Calu3 (cell line): ENCODE measurements at regions not wholly inside any gene's neighbourhood (a gene's known extent, or its start where the extent isn't known, plus 50 kb on each side); places are given as distances from the start of the nearest gene placed in this dataset.

Experiments used
- BruUV-seq: library from RNA; stranded (reverse); fragments of 400-500 nt; replicated peaks from 2 replicates; lab custom pipeline; 2021; lab: Mats Ljungman, UMichigan
- CTCF ChIA-PET: fragments of 300-600 bp; sonication (Branson Sonifier 250); formaldehyde crosslinking; loops from one replicate; lab custom pipeline; 2022; ENCODE audit warnings: antibody characterized with exemption; lab: Charles Lee
- DNase-seq: peaks from one replicate; pipeline ENCODE4 v3.0.0; 2022
- H3K27ac Mint-ChIP-seq: one replicate; pipeline ENCODE4 v1.8.0; 2022; ENCODE audit warnings: mixed read lengths; ENCODE audit not compliant: unreplicated experiment
- H3K27me3 Mint-ChIP-seq: one replicate; pipeline ENCODE4 v1.8.0; 2022; ENCODE audit warnings: mixed read lengths; ENCODE audit not compliant: unreplicated experiment
- H3K36me3 Mint-ChIP-seq: one replicate; pipeline ENCODE4 v1.8.0; 2022; ENCODE audit warnings: mild to moderate bottlenecking, moderate library complexity, mixed read lengths; ENCODE audit not compliant: insufficient read depth, unreplicated experiment
- H3K4me1 Mint-ChIP-seq: one replicate; pipeline ENCODE4 v1.8.0; 2022; ENCODE audit warnings: mild to moderate bottlenecking, low read depth, mixed read lengths; ENCODE audit not compliant: unreplicated experiment
- H3K4me3 Mint-ChIP-seq: one replicate; pipeline ENCODE4 v1.8.0; 2022; ENCODE audit warnings: mild to moderate bottlenecking, low read depth, moderate library complexity, mixed read lengths; ENCODE audit not compliant: unreplicated experiment
- H3K9me3 Mint-ChIP-seq: one replicate; pipeline ENCODE4 v1.8.0; 2022; ENCODE audit warnings: low read depth, mixed read lengths; ENCODE audit not compliant: unreplicated experiment
- intact Hi-C: fragments of 100-400 bp; cut with micrococcal nuclease; formaldehyde crosslinking; loops from one replicate; pipeline ENCODE4 v1.10.0; 2022; ENCODE audit not compliant: unreplicated experiment
- TF ChIP-seq, protein P1 (sequence below): fragments of 200-600 bp; IDR thresholded peaks from one replicate; pipeline ENCODE4 v1.8.0; 2022; ENCODE audit warnings: antibody characterized with exemption; ENCODE audit not compliant: unreplicated experiment

DNA sequence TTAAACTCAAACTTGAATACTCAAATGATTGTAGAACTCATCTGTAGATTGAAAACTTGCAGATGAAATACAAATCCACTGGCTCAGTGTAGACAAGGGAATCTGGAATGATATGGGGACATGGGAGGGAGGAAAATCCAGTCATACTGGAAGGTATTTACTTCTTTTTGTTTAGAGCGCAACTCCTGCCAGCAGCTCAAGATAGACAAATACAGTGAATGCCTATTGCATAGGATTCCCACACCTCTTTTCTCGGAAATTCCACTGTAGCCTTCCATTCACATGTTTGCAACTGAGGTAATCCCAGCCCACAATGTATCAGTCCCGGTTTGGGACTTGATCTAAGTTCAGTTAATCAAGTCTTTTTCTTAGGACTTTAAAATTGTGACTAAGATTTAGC is 311.2 kb downstream of the PTPRC start:
- no peak for DNase-seq
- TF ChIP-seq, protein P1, sequence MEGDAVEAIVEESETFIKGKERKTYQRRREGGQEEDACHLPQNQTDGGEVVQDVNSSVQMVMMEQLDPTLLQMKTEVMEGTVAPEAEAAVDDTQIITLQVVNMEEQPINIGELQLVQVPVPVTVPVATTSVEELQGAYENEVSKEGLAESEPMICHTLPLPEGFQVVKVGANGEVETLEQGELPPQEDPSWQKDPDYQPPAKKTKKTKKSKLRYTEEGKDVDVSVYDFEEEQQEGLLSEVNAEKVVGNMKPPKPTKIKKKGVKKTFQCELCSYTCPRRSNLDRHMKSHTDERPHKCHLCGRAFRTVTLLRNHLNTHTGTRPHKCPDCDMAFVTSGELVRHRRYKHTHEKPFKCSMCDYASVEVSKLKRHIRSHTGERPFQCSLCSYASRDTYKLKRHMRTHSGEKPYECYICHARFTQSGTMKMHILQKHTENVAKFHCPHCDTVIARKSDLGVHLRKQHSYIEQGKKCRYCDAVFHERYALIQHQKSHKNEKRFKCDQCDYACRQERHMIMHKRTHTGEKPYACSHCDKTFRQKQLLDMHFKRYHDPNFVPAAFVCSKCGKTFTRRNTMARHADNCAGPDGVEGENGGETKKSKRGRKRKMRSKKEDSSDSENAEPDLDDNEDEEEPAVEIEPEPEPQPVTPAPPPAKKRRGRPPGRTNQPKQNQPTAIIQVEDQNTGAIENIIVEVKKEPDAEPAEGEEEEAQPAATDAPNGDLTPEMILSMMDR, result no peak
- H3K27me3 Mint-ChIP-seq, result no peaks in the 10 kb centered on the region
- BruUV-seq, result no TSS peak
- H3K4me3 Mint-ChIP-seq, result no peak overlapping the region
- H3K36me3 Mint-ChIP-seq, result no peaks in the 10 kb centered on the region
- peaks cover 3% of the 10 kb centered on the region for H3K9me3 Mint-ChIP-seq
- intact Hi-C loops, result no loop called here
- no peak overlapping the region for H3K27ac Mint-ChIP-seq
- H3K4me1 Mint-ChIP-seq, result no peaks in the 10 kb centered on the region
- CTCF ChIA-PET, result interaction anchor here (0.6 kb wide), 3 partner anchors 9 to 988 kb away, joined by 3 read pairs; no protein-coding TSS in a partner anchor

DNA sequence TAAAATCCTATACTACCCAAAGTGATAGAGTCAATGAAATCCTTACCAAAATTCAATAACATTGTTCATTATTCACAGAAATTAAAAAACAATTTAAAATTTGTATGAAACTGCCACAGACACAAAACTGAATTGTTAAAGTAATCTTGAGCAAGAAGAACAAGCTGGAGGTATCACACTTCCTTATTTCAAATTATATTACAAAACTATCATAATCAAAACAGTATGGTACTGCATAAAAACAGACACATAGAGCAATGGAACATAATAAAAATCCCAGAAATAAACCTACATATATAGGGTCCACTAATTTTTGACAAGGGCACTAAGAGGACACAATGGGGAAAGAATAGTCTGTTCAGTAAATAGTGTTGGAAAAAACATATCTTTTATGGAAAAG is 316.2 kb downstream of the PTPRC start:
- CTCF ChIA-PET, result no interaction called here
- H3K4me1 Mint-ChIP-seq, result no peaks in the 10 kb centered on the region
- no TSS peak for BruUV-seq
- no peaks in the 10 kb centered on the region for H3K27me3 Mint-ChIP-seq
- peaks cover 3% of the 10 kb centered on the region for H3K9me3 Mint-ChIP-seq
- TF ChIP-seq, protein P1, result no peak
- H3K36me3 Mint-ChIP-seq, result no peaks in the 10 kb centered on the region
- H3K4me3 Mint-ChIP-seq, result no peak overlapping the region
- intact Hi-C loops, result no loop called here
- no peak for DNase-seq
- H3K27ac Mint-ChIP-seq, result no peak overlapping the region

DNA sequence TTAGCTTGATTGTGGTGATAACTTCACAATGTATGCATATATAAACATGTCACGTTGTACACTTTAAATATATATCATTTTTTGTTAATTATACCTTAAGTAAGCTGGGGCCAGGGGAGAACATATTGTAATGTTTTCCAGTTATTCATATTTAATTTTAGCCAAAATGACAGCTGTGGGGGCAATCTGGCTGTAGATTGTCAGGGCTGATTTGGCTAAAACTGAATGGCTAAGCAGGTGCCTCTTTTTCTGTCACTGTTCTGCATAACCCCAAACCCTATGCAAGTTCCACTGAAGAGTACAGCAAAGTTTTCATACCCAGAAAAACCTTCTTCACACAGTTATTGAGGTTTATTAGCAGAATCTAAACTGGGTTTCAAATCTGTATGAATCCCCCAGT is 318.2 kb downstream of the PTPRC start:
- Mint-ChIP-seq H3K36me3 (no peaks in the 10 kb centered on the region), H3K4me3 (no peak overlapping the region), H3K9me3 (peaks cover 3% of the 10 kb centered on the region), H3K27ac (no peak overlapping the region), H3K27me3 (no peaks in the 10 kb centered on the region), H3K4me1 (no peaks in the 10 kb centered on the region)
- CTCF ChIA-PET, result no interaction called here
- BruUV-seq, result no TSS peak
- TF ChIP-seq, protein P1, result no peak
- DNase-seq, result no peak
- intact Hi-C loops, result no loop called here

DNA sequence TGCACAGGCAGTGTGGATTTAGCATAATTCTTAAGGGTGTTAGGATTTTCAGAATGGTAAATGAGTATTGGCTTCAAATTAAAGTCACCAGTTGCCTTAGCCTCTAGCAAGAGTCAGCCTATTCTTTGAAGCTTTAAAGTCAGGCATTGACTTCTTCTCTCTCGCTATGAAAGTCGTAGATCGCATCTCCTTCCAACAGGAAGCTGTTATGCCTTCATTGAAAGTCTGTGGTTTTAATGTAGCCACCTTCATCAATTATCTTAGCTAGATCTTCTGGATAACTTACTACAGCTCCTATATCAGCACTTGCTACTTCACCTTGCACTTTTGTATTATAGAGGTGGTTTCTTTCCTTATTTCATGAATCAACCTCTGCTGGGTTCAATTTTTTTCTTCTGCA is 320.2 kb downstream of the PTPRC start:
- no peak for DNase-seq
- TF ChIP-seq, protein P1, result no peak
- intact Hi-C loops, result no loop called here
- CTCF ChIA-PET, result no interaction called here
- BruUV-seq, result no TSS peak
- Mint-ChIP-seq H3K9me3 (peaks cover 6% of the 10 kb centered on the region), H3K4me1 (no peaks in the 10 kb centered on the region), H3K36me3 (no peaks in the 10 kb centered on the region), H3K27me3 (no peaks in the 10 kb centered on the region), H3K4me3 (no peak overlapping the region), H3K27ac (no peak overlapping the region)
